Left cardiac atrium (tissue), 4 donors: ENCODE measurements at regions not wholly inside any gene's neighbourhood (a gene's known extent, or its start where the extent isn't known, plus 50 kb on each side); places are given as distances from the start of the nearest gene placed in this dataset.
A peak's percentile ranks its signal among the peaks of the same experiment; 100 is the strongest.

Experiments
- ATAC-seq, 2 donors: fragments of 200-7000 bp; cut with Tn5 transposase; one replicate each; pipeline ENCODE4 v1.9.1; 2020; ENCODE audit warnings: mild to moderate bottlenecking in 2 of 2, moderate library complexity in 2 of 2
- DNase-seq: peaks from one replicate; pipeline ENCODE4 v3.0.0-alpha.2; 2020
- intact Hi-C, 2 donors: fragments of 100-400 bp; cut with DNase I; formaldehyde crosslinking; loops; one replicate each; pipeline versions ENCODE4 v1.14.1 to v1.15.1; 2022 to 2023
- donor health status: DM: no; HTN: yes; CAD: no.
- donor health status: DM: no; HTN: yes; CAD: no; lungs with severe emphysema.
- donor health status: DM: yes; HTN: yes; CAD: no.
- donor health status: Dilated cardiomyopathy.

DNA sequence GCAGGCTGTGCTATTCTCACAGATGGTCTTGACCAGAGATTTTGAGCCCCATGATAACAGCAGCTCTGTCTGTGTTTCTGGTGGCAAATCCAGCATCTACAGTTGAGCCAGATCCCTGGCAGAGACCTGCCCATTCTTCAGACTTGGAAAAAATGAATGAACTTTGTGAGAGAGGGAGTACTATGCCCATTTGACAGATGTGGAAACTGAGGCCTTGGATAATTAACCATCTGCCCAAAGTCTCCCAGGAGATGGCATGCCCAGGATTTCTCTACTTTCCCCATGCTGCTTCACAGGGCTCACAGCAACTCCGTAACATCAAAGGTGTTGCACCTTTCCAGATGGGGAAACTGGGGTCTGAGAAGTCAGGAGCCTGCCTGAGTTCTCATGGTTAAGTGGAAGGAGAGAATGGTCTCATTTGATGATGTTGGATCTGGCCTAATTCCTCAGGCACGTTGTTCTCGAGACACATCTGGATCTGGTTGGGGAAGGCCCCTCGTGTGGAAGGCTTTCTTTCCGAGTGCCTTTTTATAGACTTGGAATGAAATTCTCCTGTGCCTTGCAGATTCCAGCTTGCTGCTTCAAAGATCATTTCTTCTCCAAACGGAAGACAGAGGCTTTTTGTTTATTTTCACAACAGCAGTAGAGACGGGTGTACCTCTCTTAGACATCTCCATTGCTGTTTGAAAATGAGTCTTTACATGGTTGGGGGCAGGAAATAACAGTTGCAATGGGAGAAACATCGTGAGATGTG, 73.3 kb upstream of the STX18 start:
- no peak for DNase-seq
- no peak for ATAC-seq
- intact Hi-C loops: no loop called here

DNA sequence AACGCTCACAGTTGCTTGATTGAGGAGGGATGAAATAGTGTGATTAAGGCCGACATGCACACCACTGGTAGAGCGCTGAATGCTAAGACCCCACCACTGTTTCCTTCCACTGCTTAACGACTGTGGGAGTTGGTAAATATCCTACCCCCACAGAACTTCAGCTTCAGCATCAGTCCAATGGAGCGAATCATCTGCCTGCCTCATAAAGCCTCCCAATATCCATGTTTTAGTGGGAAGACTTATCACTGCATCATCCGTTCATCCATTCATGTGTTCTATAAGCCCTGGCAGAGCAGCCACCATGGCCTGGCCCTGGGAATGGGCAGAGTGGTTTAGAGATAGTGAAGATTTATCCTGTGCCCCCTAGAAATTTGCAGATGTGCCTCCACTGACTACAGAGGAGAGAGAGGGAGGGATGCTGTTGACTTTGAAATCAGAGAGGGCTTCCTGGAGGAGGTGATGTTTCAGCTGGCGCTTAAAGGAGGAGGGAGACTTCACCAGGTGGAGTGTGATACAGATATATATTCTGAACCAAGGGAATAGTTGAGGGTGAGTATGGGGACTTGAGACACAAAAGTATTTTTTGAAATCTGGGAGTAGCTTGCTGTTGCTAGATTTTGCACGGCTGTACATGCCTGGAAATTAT, 71.9 kb upstream of the STX18 start:
- DNase-seq (no peak), ATAC-seq (no peak)
- intact Hi-C loops: no loop called here

DNA sequence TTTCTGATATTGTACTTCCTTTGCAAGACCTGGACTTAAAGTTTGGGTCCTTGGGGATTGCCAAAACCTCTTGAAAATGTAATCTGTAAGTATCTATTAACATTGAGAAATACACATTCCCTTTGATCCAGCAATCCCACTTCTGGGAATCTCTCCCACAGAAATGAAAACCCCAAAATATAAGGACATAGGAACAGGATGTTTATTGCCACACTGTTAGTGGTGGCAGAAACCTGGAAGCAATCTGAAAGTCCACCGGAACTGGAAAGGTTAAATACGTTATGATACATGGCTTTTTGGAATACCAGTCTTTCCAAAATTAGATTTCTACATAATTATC, 71.2 kb upstream of the STX18 start:
- intact Hi-C loops: no loop called here
- ATAC-seq (no peak), DNase-seq (no peak)

DNA sequence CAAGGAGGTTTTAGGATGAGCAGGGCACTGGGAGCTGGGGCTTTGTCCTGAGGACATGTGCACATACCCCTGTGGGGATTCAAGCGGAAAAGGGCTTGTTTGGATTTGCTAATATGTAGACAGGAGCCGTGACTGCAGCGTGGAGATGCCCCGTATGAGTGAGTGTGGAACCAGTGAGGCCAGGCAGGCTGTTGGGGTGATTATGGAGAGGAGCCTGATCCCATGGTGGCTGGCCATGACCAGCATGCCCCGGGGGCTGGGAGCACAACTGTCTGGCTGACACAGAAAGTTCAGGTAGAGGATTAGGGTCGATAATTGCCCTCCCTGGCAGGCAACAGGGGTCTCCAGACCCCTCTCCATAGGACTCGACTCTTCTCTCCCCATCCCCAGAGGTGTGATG, 68.8 kb upstream of the STX18 start:
- intact Hi-C loops: no loop called here
- ATAC-seq: no peak
- no peak for DNase-seq

DNA sequence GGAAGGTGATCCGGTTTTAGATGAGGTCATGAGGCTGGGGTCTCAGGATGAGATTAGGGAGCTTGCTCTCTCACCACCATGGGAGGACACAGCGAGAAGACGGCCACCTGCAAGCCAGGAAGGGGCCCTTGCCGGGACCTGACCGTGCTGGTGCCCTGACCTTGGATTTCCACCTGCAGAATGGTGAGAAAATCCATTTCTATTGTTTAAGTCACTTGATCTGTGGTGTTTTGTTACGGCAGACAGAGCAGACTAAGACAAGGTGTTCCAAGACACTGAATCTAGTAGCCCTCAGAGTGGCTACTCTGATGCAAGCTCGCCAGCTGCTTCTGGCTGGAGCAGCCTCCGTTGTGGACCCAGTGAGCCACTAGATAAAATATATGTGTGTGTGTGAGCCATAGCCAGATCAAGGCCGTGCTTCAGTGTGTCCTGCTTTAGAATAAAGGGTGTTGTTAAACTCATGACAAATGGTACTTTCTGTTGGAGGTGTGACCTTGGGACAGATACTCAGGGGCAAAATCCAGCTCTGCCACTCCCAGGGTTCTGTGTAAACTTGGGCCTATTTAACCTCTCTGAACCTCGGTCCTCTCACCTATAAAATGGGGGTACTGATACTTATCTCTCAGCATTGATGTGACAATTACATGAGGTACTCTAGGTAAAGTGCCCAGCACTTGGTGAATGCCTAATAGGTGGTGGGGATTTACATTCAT, 67.9 kb upstream of the STX18 start:
- DNase-seq: no peak
- no peak for ATAC-seq
- intact Hi-C loops: no loop called here

DNA sequence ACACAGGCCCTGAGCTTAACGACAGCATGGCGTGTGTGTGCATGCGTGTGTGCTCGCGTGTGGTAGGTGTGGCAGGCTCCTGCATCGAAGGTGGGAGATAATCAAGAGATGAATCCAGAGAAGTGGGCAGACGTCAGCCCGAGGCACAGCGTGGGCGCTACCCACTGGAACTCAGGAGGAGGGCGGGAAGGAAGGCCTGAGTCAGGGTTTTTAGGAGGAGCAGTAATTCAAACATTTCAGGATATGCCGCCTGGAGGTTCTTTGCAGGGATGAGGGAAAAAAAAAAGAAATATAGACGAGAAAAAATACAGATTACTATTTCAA, 66.3 kb upstream of the STX18 start:
- DNase-seq (no peak), ATAC-seq (peak in 1 of 2 donors; percentile 79)
- intact Hi-C loops: no loop called here

DNA sequence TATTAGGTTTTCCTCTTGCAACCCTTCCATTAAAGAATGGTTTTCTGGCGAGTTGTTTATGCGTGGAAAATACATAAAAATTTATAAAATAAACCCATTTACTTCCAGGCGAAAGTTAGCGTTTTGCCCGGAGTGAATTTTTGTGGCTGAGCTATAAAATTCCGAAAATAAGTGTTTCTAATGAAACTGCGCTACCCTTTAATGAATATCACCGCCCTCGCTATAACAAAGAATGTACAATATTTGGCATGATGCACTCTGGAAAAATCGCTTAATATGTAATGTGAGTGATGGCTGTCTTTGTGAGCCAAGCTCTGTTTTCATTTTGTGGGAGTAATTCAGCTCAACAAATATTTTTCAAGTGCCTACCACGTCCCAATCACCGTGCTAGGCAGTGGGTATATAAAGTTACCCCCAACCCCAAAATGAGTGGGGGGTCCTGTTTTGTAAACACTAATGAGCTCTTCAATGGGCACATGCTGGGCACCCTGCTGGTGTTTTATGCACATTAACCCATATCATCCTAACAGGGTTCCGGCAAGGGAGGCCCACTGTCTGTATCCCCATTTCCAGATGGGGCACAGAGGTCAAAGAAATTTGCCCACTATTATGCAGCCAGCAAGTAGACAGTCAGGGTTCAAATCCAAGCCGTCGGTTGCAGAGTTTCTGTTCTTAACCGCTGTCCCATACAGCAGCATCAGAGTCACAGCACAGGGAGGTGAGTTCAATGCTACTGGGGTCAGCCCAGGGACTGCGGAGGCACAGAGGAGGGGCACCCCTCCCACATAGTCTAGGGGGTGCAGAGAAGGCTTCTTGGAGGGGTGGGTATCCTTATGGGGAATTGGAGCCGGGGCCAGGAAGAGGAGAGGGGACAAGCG, 65.7 kb upstream of the STX18 start:
- intact Hi-C loops: no loop called here
- ATAC-seq: no peak

DNA sequence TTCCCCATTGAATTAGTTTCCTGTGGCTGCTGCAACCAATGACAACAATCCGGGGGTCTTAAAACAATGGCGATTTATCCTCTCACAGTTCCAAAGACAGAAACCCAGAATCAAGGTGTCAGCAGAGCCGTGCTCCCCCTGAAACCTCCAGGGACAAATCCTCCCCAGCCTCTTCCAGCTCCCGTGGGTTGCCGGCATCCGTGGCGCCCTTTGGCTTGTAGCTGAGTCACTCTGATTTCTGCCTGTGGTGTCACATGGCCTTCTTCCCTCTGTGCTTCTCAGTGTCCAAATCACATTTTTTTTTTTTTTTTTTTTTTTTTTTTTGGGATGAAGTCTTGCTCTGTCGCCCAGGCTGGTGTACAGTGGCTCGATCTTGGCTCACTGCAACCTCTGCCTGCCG, 64.5 kb upstream of the STX18 start:
- intact Hi-C loops: no loop called here
- no peak for ATAC-seq
- no peak for DNase-seq

More for the DNA sequence above, 65.7 kb upstream of the STX18 start:
- DNase-seq: no peak

DNA sequence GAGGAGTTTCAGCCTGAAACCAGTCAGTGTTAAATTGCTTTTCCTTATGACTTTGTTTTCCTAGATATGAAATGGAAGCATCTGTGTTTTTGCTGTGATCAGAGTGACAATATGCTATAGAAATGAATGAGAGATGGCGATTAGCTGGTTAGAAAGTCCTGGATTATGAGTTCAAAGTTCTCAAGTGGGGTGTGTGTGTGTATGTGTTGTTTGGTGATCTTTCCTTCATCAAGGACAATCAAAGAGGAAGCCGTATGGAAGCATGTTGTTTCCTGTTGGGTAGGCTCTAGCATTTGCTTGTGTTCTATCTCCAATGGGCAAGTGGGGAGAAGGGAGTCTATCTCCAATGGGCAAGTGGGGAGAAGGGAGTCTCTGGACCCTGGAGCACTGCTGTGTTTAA, 64.0 kb upstream of the STX18 start:
- ATAC-seq: no peak
- intact Hi-C loops: no loop called here
- no peak for DNase-seq

DNA sequence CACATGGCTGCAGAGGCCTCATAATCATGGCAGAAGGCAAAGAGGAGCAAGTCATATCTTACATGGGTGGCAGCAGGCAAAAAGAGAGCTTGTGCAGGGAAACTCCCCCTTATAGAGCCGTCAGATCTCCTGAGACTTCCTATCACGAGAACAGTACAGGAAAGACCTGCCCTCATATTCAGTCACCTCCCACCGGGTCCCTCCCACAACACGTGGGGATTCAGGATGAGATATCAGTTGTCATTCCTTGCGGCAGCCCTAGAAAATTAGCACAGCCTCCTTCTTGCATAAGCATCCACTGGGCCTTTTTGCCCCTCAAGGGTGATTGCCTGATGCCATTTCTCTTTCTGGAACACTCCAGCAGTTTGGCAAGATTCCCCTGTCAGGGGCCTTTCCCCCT, 61.7 kb upstream of the STX18 start:
- ATAC-seq (no peak), DNase-seq (no peak)
- intact Hi-C loops: no loop called here

DNA sequence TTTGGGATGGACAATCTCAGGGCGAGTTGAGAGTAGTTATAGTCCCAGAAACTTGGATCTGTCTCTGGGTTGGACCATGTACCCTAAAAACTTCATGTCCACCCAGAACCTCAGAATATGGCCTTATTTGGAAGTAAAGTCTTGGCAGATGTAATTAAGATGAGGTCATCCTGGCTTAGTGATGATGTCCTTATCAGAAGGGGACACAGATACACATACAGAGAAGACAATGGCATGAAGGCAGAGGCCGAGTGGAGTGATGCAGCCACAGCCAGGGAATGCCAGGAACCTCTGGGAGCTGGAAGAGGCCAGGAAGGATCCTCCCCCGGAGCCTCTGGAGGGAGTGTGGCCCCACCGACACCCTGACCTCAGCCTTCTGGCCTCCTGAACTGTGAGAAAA, 61.2 kb upstream of the STX18 start:
- ATAC-seq (peak in 1 of 2 donors; percentile 49), DNase-seq (no peak)
- intact Hi-C loops: no loop called here

DNA sequence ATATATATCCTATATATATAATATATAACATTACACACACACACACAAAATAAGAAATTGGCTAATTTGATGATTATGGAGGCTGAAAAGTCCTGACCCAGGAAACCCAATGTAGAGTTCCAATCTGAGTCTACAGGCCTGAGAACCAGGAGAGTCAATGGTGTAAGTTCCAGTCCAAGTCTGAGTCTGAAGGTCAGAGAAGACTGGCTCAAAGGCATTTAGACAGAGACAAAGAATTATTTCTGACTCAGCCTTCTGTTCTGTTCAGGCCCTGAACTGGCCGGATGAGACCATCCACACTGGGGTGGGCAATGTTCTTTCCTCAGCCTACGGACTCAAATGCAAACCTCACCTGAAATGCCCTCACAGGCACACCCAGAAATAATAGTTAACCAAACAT, 60.6 kb upstream of the STX18 start:
- ATAC-seq: no peak
- intact Hi-C loops: no loop called here
- DNase-seq: no peak

DNA sequence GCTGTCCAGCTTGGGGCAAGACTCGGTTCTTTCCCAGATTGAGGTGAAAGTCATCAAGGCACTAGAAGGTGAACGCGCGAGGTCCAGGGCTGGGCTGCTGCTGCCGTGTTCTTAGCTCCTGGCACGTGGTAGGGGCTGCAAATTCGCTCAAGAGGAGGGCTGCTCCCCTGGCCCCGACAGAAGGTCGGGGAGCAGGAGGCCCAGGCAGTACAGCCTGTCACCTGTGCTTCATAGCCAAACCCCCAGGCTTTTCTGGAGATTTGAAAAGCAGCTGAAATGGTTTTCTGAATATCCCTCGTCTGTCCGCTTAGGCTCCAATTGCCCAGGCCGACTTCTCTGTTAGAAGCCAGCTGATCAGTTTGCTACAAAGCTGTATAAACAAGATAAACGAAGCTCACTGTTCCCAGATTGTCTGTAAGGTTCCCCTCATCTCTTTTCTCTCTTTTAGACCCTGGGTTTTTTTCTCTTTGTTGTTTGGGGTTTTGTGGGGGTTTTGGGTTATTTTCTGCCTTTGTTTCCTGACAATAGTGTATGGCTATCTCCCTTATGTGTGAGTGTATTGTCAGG, 60.0 kb upstream of the STX18 start:
- no peak for DNase-seq
- intact Hi-C loops: no loop called here

DNA sequence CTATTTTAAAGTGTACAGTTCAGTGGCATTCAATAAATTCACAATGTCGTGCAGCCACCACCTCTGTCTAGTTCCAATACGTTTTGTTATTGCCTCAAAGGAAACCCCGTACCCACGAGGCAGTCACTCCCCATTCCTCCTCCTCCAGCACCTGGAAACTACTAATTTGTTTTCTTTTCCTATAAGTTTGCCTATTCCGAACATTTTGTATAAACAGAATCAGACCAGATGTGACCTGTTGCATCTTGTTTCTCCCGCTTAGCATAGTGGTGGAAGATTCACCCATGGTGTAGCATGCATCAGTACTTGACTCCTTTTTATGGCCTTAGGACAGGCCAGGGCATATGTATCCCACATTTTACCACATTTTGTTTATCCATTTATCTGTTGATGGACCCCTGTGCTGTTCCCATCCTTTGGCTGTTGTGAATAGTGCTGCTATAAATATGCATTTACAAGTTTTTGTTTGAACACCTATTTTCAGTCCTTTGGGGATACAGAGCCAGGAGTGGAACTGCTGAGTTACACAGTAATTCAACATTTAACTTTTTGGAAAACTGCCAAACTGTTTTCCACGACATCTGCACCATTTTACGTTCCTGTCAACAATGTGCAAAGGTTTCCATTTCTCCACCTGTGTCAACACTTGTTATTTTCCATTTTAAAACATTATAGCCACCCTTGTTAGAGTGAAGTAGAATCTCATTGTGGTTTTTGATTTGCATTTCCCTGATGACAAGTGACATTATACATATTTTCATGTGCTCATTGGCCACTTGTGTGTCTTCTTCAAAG, 57.8 kb upstream of the STX18 start:
- ATAC-seq: no peak
- intact Hi-C loops: no loop called here
- DNase-seq: no peak

More for the DNA sequence above, 60.0 kb upstream of the STX18 start:
- no peak for ATAC-seq

DNA sequence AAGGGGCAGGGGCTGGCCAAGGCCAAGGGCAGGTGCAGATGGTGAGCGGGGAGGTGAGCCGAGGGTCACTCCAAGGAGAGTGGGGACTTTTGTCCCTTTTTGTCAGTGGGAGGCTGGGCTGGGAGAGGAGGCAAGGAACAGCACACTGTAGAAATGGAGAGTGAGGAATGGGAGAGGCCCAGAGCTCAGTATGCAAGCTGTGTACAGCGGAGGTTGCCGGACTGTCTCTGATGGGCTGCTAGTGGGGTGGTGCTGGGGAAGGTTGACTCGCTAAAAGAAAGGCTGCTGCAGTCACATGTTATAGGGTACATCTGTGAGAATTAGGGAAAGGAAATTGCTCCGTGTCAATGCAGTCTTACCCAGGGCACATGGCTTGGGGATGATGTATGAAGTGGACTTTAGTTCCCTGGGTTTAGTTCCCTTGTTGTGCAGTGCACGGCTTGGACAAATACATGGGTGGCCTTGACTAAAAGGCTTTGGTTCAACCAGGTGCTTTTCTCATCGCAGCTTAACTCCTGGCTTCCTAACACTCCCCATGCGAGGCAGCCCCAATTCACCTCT, 57.1 kb upstream of the STX18 start:
- intact Hi-C loops: no loop called here
- DNase-seq (no peak), ATAC-seq (no peak)

DNA sequence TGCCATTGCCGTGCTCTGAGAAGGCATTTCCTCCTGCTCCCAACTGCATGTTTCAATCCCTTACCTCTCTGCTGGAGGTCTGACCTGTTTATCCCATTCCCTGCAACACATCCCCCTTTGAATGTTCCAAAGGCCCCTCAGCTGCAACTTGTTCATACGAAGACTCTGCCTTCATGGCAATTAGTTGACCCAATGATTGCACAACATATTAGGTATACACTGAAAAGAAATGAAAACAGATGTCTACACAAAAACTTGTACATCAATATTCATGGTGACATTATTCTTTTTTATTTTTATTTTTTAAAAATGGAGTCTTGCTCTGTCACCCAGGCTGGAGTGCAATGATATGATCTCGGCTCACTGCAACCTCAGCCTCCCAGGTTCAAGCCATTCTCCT, 54.9 kb upstream of the STX18 start:
- ATAC-seq (no peak), DNase-seq (no peak)
- intact Hi-C loops: no loop called here

DNA sequence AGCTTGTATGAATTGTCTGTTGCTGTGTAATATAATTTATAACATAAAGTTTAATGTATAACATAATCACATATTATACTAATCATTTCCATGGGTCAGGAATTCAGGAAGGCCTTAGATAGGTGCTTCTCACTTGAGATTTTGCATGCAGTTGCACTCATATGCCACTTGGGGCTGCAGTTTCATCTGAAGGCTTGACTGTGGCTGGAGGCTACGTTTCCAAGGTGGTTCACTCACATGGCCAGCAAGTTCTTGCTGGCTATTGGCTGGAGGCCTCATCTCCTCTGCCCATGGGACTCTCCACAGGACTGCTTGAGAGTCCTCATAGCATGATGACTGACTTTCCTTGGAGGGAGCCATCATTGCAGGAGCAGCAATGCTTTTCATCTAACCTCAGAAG, 53.4 kb upstream of the STX18 start:
- ATAC-seq: no peak
- DNase-seq: no peak
- intact Hi-C loops: no loop called here

DNA sequence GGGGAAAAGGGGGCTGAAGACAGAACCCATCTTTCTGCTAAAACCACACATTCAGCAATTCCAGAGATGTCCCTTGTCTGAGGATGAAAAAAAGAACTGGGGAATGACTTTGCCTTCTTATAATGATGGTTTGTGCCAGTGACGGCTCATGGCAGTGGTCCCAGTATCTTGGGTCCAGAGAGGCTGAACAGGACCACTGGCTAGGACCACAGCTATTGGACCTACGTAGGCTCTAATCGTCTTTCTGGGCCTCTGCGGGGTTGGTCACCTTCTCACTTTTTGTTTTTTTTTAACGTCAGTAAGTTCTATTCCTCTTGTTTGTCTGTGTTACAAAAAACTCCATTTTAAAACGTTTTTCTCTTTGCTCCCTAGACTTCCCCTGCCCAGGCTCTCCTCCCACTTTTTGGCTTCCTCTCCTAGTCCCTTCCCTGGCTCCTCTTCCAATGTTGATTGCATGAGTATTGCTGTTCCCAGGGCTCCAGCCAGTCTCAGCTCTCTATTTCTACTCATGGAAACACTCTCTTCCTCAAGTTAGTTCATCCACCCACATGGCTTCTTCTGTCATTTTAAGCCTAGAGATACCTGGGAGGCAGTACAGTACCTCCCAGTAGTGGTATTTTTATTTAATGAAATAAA, 52.6 kb upstream of the STX18 start:
- intact Hi-C loops: no loop called here
- DNase-seq (no peak), ATAC-seq (no peak)
